ENCODE measurements at regions not wholly inside any gene's neighbourhood (a gene's known extent, or its start where the extent isn't known, plus 50 kb on each side); places are given as distances from the start of the nearest gene placed in this dataset.

- Histone ChIP-seq H2BK15ac (ENCODE audit: low read length) (no peak overlapping the region), H3K36me3 (ENCODE audit: control insufficient read depth in 2 of 4, insufficient read depth in 4 of 4, low read length in 3 of 4) (no peaks in the 10 kb centered on the region), H3K9me3 (ENCODE audit: insufficient read depth in 2 of 2, low read depth in 1 of 2, low read length in 1 of 2) (no peaks in the 10 kb centered on the region), H2BK20ac (ENCODE audit: low read length) (no peak overlapping the region), H2AFZ (ENCODE audit: low read length) (no peak overlapping the region), H3K27ac (ENCODE audit: low read depth, low read length) (no peak overlapping the region), H3K18ac (ENCODE audit: extremely low read depth, low read length) (no peak overlapping the region), H2BK12ac (ENCODE audit: low read depth, low read length) (no peak overlapping the region), H3K4me3 (ENCODE audit: extremely low read depth in 1 of 4, insufficient read depth in 2 of 4, low read depth in 3 of 4, low read length in 4 of 4) (no peak overlapping the region), H3K23ac (ENCODE audit: insufficient read length) (no peak overlapping the region), H3K4me2 (ENCODE audit: insufficient read depth in 1 of 2, low read depth in 2 of 2, low read length in 2 of 2) (no peak overlapping the region), H3K56ac (replicated peaks; ENCODE audit: insufficient read length, low read depth, low read length) (no peak overlapping the region), H4K8ac (ENCODE audit: extremely low read depth, insufficient read depth, low read length) (no peak overlapping the region), H3K79me1 (ENCODE audit: low read depth, low read length) (no peaks in the 10 kb centered on the region), H2AK5ac (ENCODE audit: low read depth, low read length) (no peak overlapping the region), H3K4ac (replicated peaks; ENCODE audit: insufficient read length, low read depth, low read length) (no peak overlapping the region), H4K5ac (ENCODE audit: insufficient read length, low read depth, low read length) (no peak overlapping the region), H3K14ac (ENCODE audit: insufficient read length) (no peak overlapping the region), H3K9ac (replicated peaks in 1 of 4; ENCODE audit: extremely low read depth in 1 of 4, low read depth in 3 of 4, low read length in 3 of 4) (no peak overlapping the region), H2BK5ac (ENCODE audit: low read depth, low read length) (no peak overlapping the region), H3K4me1 (replicated peaks in 1 of 4; ENCODE audit: control insufficient read depth in 3 of 4, insufficient read depth in 4 of 4, low read length in 3 of 4) (no peaks in the 10 kb centered on the region), H3K27me3 (replicated peaks in 1 of 4; ENCODE audit: control insufficient read depth in 3 of 4, extremely low read depth in 1 of 4, insufficient read depth in 3 of 4, low read length in 3 of 4) (peaks cover 0 to 2% (median 0%) of the 10 kb centered on the region in 4 experiments; a peak in 1 of 7 replicates), H3K23me2 (ENCODE audit: low read depth, low read length) (no peaks in the 10 kb centered on the region), H4K91ac (replicated peaks; ENCODE audit: insufficient read length, low read length) (no peak overlapping the region), H2BK120ac (replicated peaks; ENCODE audit: low read depth, low read length) (no peak overlapping the region), H4K20me1 (replicated peaks in 1 of 2; ENCODE audit: control insufficient read depth in 1 of 2, insufficient read depth in 2 of 2, low read length in 2 of 2) (no peaks in the 10 kb centered on the region), H3K79me2 (ENCODE audit: control insufficient read depth in 1 of 2, insufficient read depth in 2 of 2, low read length in 2 of 2) (no peaks in the 10 kb centered on the region)
- WGBS, 2 experiments (ENCODE audit: extremely low coverage in 1 of 2, insufficient coverage in 1 of 2, insufficient read length in 1 of 2, insufficient replicate concordance in 2 of 2, low coverage in 1 of 2, low lambda C conversion rate in 2 of 2, missing lambda C conversion rate in 1 of 2): 95% methylated on average over 1 of the region's 1 CpG; no CpG with 5 or more reads in 1 of the 2 experiments
- ChIA-PET CTCF (ENCODE audit: partially characterized antibody) (interaction anchor here (0.6 to 2.7 kb wide), 4 partner anchors 9 to 284 kb away, joined by 3 to 15 read pairs (median 3); no protein-coding TSS in a partner anchor), POLR2A (ENCODE audit: partially characterized antibody) (no interaction called here)
- FAIRE-seq (no peak), DNase-seq (ENCODE audit: low read depth in 1 of 2, low spot score in 2 of 2) (no peak)
- no peak for TF ChIP-seq JUND (IDR thresholded peaks at IDR 0.05; ENCODE audit: low read length)
- no peak for TF ChIP-seq NANOG (IDR thresholded peaks at IDR 0.05; ENCODE audit: insufficient read depth, low read depth, low read length, poor library complexity, severe bottlenecking)
Measured at GRCh38 chr2:59150217-59150849, 909.2 kb upstream of the FANCL start.
